Muscle of leg (tissue), 3 donors: ENCODE measurements at regions not wholly inside any gene's neighbourhood (a gene's known extent, or its start where the extent isn't known, plus 50 kb on each side); places are given as distances from the start of the nearest gene placed in this dataset.

Source experiments
- DNase-seq: peaks from one replicate; pipeline ENCODE4 v3.0.0; 2013
- H3K27ac ChIP-seq: one replicate; pipeline ENCODE4 v1.5.1; 2013; ENCODE audit warnings: mild to moderate bottlenecking, low read length, control low read depth
- H3K27me3 ChIP-seq: one replicate; pipeline ENCODE4 v1.6.1; 2013; ENCODE audit warnings: low read length; ENCODE audit not compliant: control insufficient read depth, insufficient read depth
- H3K36me3 ChIP-seq: one replicate; pipeline ENCODE4 v1.6.1; 2013; ENCODE audit warnings: low read length; ENCODE audit not compliant: control insufficient read depth, insufficient read depth
- H3K4me1 ChIP-seq: one replicate; pipeline ENCODE4 v1.6.1; 2013; ENCODE audit warnings: low read length; ENCODE audit not compliant: control insufficient read depth, insufficient read depth
- H3K4me3 ChIP-seq: one replicate; pipeline ENCODE4 v1.5.1; 2013; ENCODE audit warnings: low read length, control low read depth
- H3K9me3 ChIP-seq: replicated peaks from 2 replicates; pipeline ENCODE4 v1.6.1; 2013; ENCODE audit warnings: low read depth, low read length; ENCODE audit not compliant: control insufficient read depth
- WGBS: methylation state at CpG from one replicate; pipeline ENCODE4 v1.1.5; 2013; ENCODE audit warnings: missing lambda C conversion rate; ENCODE audit not compliant: insufficient coverage; 5-methylcytosine and 5-hydroxymethylcytosine counted together

DNA sequence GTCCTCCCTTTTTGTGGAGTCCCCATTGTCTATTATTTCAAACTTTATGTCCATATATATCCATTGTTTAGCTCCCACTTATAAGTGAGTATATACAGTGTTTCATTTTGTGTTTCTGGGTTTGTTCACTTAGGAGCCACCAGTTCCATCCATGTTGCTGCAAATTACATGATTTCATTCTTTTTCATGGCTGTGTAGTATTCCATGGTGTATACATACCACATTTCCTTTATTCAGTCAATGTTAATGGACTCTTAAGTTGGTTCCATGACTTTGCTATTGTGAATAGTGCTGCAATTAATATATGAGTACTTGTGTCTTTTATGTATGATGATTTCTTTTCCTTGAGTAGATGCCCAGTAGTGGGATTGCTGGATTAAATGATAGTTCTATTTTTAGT lies 329.1 kb downstream of the AR start:
- DNase-seq = no peak
- no peaks in the 10 kb centered on the region for H3K27me3 ChIP-seq
- H3K9me3 ChIP-seq = no peaks in the 10 kb centered on the region
- H3K27ac ChIP-seq = no peak overlapping the region
- no peaks in the 10 kb centered on the region for H3K36me3 ChIP-seq
- H3K4me1 ChIP-seq = no peaks in the 10 kb centered on the region
- H3K4me3 ChIP-seq = no peak overlapping the region

- H3K9me3 ChIP-seq = peaks cover 31% of the 10 kb centered on the region
- H3K36me3 ChIP-seq = no peaks in the 10 kb centered on the region
- no peaks in the 10 kb centered on the region for H3K27me3 ChIP-seq
- no peak overlapping the region for H3K27ac ChIP-seq
- no CpG with 5 or more reads among the region's 2 CpGs for WGBS
- no peaks in the 10 kb centered on the region for H3K4me1 ChIP-seq
- no peak for DNase-seq
- H3K4me3 ChIP-seq = no peak overlapping the region
Measured at GRCh38 chrX:67892401-67892800, 348.6 kb downstream of the AR start.

- no peaks in the 10 kb centered on the region for H3K27me3 ChIP-seq
- H3K36me3 ChIP-seq = no peaks in the 10 kb centered on the region
- WGBS = 83% methylated on average over 1 of the region's 2 CpGs
- H3K4me1 ChIP-seq = no peaks in the 10 kb centered on the region
- peaks cover 31% of the 10 kb centered on the region for H3K9me3 ChIP-seq
- H3K4me3 ChIP-seq = no peak overlapping the region
- no peak for DNase-seq
- H3K27ac ChIP-seq = no peak overlapping the region
Measured at GRCh38 chrX:67893931-67894330, 350.1 kb downstream of the AR start.

GRCh38 chrX:67917421-67918010 lies 373.7 kb downstream of the AR start:
- H3K4me1 ChIP-seq = no peaks in the 10 kb centered on the region
- H3K9me3 ChIP-seq = no peaks in the 10 kb centered on the region
- WGBS = 45% methylated on average over 2 of the region's 2 CpGs
- no peaks in the 10 kb centered on the region for H3K27me3 ChIP-seq
- H3K27ac ChIP-seq = no peak overlapping the region
- H3K4me3 ChIP-seq = no peak overlapping the region
- H3K36me3 ChIP-seq = no peaks in the 10 kb centered on the region
- DNase-seq = peak; percentile 1

DNA sequence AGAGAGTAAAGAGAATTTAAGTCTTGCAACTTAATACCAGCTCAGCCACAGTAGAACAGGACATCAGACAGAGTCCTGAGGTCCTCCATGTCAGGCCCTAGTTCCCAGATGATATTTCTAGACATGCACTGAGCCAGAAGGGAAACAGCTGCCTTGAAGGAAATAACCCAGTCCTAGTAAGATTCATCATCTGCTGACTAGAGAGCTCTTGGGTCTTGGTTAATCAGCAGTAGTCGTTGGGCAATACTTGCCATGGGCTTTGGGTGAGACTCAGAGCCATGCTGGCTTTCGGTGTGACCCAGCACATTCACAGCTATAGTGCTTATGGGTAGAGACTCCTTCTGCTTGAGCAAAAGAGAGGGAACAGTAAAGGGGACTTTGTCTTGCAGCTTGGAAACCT lies 379.1 kb downstream of the AR start:
- WGBS = 67% methylated on average over 2 of the region's 2 CpGs
- Histone ChIP-seq H3K9me3 (no peaks in the 10 kb centered on the region), H3K27me3 (no peaks in the 10 kb centered on the region), H3K27ac (no peak overlapping the region), H3K4me3 (no peak overlapping the region), H3K4me1 (no peaks in the 10 kb centered on the region), H3K36me3 (no peaks in the 10 kb centered on the region)
- DNase-seq = no peak

- H3K9me3 ChIP-seq = no peaks in the 10 kb centered on the region
- H3K4me3 ChIP-seq = no peak overlapping the region
- no peaks in the 10 kb centered on the region for H3K4me1 ChIP-seq
- no peaks in the 10 kb centered on the region for H3K36me3 ChIP-seq
- H3K27ac ChIP-seq = no peak overlapping the region
- DNase-seq = no peak
- no peaks in the 10 kb centered on the region for H3K27me3 ChIP-seq
Measured at GRCh38 chrX:67939270-67939669, 395.4 kb downstream of the AR start.

- WGBS = 75% methylated on average over 1 of the region's 4 CpGs
- no peak overlapping the region for H3K4me3 ChIP-seq
- H3K27ac ChIP-seq = no peak overlapping the region
- no peak for DNase-seq
- H3K4me1 ChIP-seq = no peaks in the 10 kb centered on the region
- no peaks in the 10 kb centered on the region for H3K27me3 ChIP-seq
- no peaks in the 10 kb centered on the region for H3K9me3 ChIP-seq
- H3K36me3 ChIP-seq = no peaks in the 10 kb centered on the region
Measured at GRCh38 chrX:67949270-67949669, 405.4 kb downstream of the AR start.

- Histone ChIP-seq H3K27ac (no peak overlapping the region), H3K9me3 (no peaks in the 10 kb centered on the region), H3K4me3 (no peak overlapping the region), H3K36me3 (no peaks in the 10 kb centered on the region), H3K4me1 (no peaks in the 10 kb centered on the region), H3K27me3 (no peaks in the 10 kb centered on the region)
- WGBS = 80% methylated on average over 1 of the region's 2 CpGs
- no peak for DNase-seq
Measured at GRCh38 chrX:67953658-67954057, 409.8 kb downstream of the AR start.

DNA sequence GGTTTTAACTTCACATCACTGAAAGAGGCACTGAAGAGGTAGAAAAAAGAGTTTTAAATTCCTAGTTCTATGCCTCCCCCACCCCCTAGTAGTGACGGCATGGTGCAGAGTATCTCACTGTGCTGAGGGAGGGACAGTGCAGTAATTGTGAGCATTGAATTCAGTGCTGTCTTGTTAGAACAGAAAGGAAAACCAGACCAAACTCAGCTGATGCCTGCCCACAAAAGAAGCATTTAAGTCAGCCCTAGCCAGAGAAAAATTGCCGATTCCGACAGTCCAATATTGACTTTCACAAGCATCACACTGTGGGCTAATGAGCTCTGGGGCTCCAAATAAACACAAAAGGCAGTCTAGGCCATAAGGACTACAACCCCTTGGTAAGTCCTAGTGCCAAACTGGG lies 417.7 kb downstream of the AR start:
- no peak overlapping the region for H3K4me3 ChIP-seq
- WGBS = 100% methylated on average over 2 of the region's 3 CpGs
- H3K9me3 ChIP-seq = no peaks in the 10 kb centered on the region
- no peak overlapping the region for H3K27ac ChIP-seq
- no peaks in the 10 kb centered on the region for H3K4me1 ChIP-seq
- H3K27me3 ChIP-seq = peaks cover 2% of the 10 kb centered on the region
- no peaks in the 10 kb centered on the region for H3K36me3 ChIP-seq
- DNase-seq = no peak
